Thyroid gland (tissue), 4 donors: ENCODE measurements at regions not wholly inside any gene's neighbourhood (a gene's known extent, or its start where the extent isn't known, plus 50 kb on each side); places are given as distances from the start of the nearest gene placed in this dataset.
"Not testable (repeated sequence)": the region's sequence is repeated elsewhere in the genome, so short reads cannot be mapped to it uniquely, and the experiment has no call there.

Experiments
- DNase-seq, 2 donors: peaks; one replicate each; pipeline ENCODE4 v3.0.0-alpha.2; 2019
- H3K27ac ChIP-seq, 3 donors: fragments of 200-600 bp; sonication (generic); 1 replicate in 2 of 3; 2 replicates in 1 of 3; pipeline ENCODE4 v1.5.1; 2016 to 2019; ENCODE audit warnings: mild to moderate bottlenecking in 1 of 3, moderate library complexity in 1 of 3
- H3K27me3 ChIP-seq: fragments of 200-600 bp; sonication (generic); one replicate; pipeline ENCODE4 v1.5.1; 2019
- H3K36me3 ChIP-seq, 2 donors: fragments of 200-600 bp; sonication (generic); one replicate each; pipeline ENCODE4 v1.5.1; 2016 to 2019
- H3K4me1 ChIP-seq, 2 donors: fragments of 200-600 bp; sonication (generic); one replicate each; pipeline ENCODE4 v1.5.1; 2017 to 2019
- H3K4me3 ChIP-seq, 3 donors: fragments of 200-600 bp; sonication (generic); replicated peaks in 1 of 3; 1 replicate in 2 of 3; 2 replicates in 1 of 3; pipeline ENCODE4 v1.5.1; 2016; ENCODE audit warnings: mild to moderate bottlenecking in 1 of 3
- H3K9me3 ChIP-seq: fragments of 200-600 bp; sonication (generic); one replicate; pipeline ENCODE4 v1.5.1; 2017
- CTCF ChIP-seq, 6 experiments: fragments of 200-600 bp in 3 of 6; fragments of 450-650 bp in 3 of 6; sonication (generic) in 3 of 6; IDR thresholded peaks; one replicate each; pipeline ENCODE4 v1.5.1; 2016 to 2019; ENCODE audit warnings: antibody characterized with exemption in 6 of 6, mild to moderate bottlenecking in 2 of 6, inconsistent platforms in 1 of 6, moderate library complexity in 1 of 6
- POLR2A ChIP-seq, 2 donors: fragments of 450-650 bp; IDR thresholded peaks; one replicate each; pipeline ENCODE4 v1.6.1; 2017; ENCODE audit warnings: antibody characterized with exemption in 2 of 2, mild to moderate bottlenecking in 2 of 2, moderate library complexity in 1 of 2
- WGBS, 2 donors: methylation state at CpG; one replicate each; pipeline ENCODE4 v1.1.5; 2017; 5-methylcytosine and 5-hydroxymethylcytosine counted together
- intact Hi-C: fragments of 100-400 bp; cut with DNase I; formaldehyde crosslinking; loops from one replicate; pipeline ENCODE4 v1.15.1; 2023

- Histone ChIP-seq H3K36me3 (no peaks in the 10 kb centered on the region), H3K4me1 (no peaks in the 10 kb centered on the region), H3K9me3 (no peaks in the 10 kb centered on the region), H3K27ac (no peak overlapping the region), H3K27me3 (no peaks in the 10 kb centered on the region), H3K4me3 (no peak overlapping the region)
- no peak for DNase-seq
- intact Hi-C loops = no loop called here
- 69 to 71% methylated on average over 2 of the region's 2 CpGs for WGBS, 2 donors
- TF ChIP-seq POLR2A (IDR thresholded peaks at IDR 0.05) (no peak), CTCF (IDR thresholded peaks at IDR 0.05) (no peak)
These were observed 186.0 kb upstream of the FAM241A start for GRCh38 chr4:111959222-111959621.

GRCh38 chr4:111960241-111960667 lies 185.0 kb upstream of the FAM241A start:
- Histone ChIP-seq H3K9me3 (no peaks in the 10 kb centered on the region), H3K4me1 (no peaks in the 10 kb centered on the region), H3K27ac (no peak overlapping the region), H3K36me3 (no peaks in the 10 kb centered on the region), H3K4me3 (no peak overlapping the region), H3K27me3 (no peaks in the 10 kb centered on the region)
- 74 to 88% methylated on average over 2 of the region's 2 CpGs for WGBS, 2 donors
- intact Hi-C loops = no loop called here
- no peak for DNase-seq
- no peak for TF ChIP-seq POLR2A (IDR thresholded peaks at IDR 0.05)

GRCh38 chr4:111961026-111961425 lies 184.2 kb upstream of the FAM241A start:
- H3K9me3 ChIP-seq, H3K36me3 ChIP-seq, H3K27ac ChIP-seq, DNase-seq, intact Hi-C loops, H3K4me1 ChIP-seq, H3K27me3 ChIP-seq, H3K4me3 ChIP-seq: not testable (repeated sequence)
- 79% methylated on average over 5 of the region's 5 CpGs for WGBS, 2 donors

- WGBS, 2 donors = 75 to 92% methylated on average over 1 of the region's 1 CpG
- no peak overlapping the region for H3K27ac ChIP-seq
- no peaks in the 10 kb centered on the region for H3K36me3 ChIP-seq
- no peak for DNase-seq
- TF ChIP-seq POLR2A (IDR thresholded peaks at IDR 0.05) (no peak), CTCF (IDR thresholded peaks at IDR 0.05) (no peak)
- no peaks in the 10 kb centered on the region for H3K9me3 ChIP-seq
- no peak overlapping the region for H3K4me3 ChIP-seq
- intact Hi-C loops = no loop called here
- H3K27me3 ChIP-seq = no peaks in the 10 kb centered on the region
- no peaks in the 10 kb centered on the region for H3K4me1 ChIP-seq
These were observed 183.4 kb upstream of the FAM241A start for GRCh38 chr4:111961809-111962208.

- no peak for DNase-seq
- no peaks in the 10 kb centered on the region for H3K27me3 ChIP-seq
- H3K36me3 ChIP-seq = no peaks in the 10 kb centered on the region
- H3K9me3 ChIP-seq = no peaks in the 10 kb centered on the region
- 74 to 75% methylated on average over 5 of the region's 5 CpGs for WGBS, 2 donors
- H3K4me3 ChIP-seq = no peak overlapping the region
- no peaks in the 10 kb centered on the region for H3K4me1 ChIP-seq
- H3K27ac ChIP-seq = no peak overlapping the region
- TF ChIP-seq POLR2A (IDR thresholded peaks at IDR 0.05) (no peak), CTCF (IDR thresholded peaks at IDR 0.05) (no peak)
- intact Hi-C loops = no loop called here
These were observed 182.0 kb upstream of the FAM241A start for GRCh38 chr4:111963158-111963700.

GRCh38 chr4:111977419-111977965 lies 167.8 kb upstream of the FAM241A start:
- 75 to 85% methylated on average over 7 of the region's 7 CpGs for WGBS, 2 donors
- no peak for TF ChIP-seq POLR2A (IDR thresholded peaks at IDR 0.05)
- TF ChIP-seq CTCF (IDR thresholded peaks at IDR 0.05) = no peak
- H3K27me3 ChIP-seq = no peaks in the 10 kb centered on the region
- no peaks in the 10 kb centered on the region for H3K4me1 ChIP-seq
- DNase-seq = no peak
- H3K27ac ChIP-seq = no peak overlapping the region
- no peaks in the 10 kb centered on the region for H3K9me3 ChIP-seq
- H3K36me3 ChIP-seq = no peaks in the 10 kb centered on the region
- intact Hi-C loops = no loop called here
- H3K4me3 ChIP-seq = no peak overlapping the region
